GM12875 (cell line): ENCODE measurements at regions not wholly inside any gene's neighbourhood (a gene's known extent, or its start where the extent isn't known, plus 50 kb on each side); places are given as distances from the start of the nearest gene placed in this dataset.

ENCODE experiments used
- H3K4me3 ChIP-seq: one replicate; pipeline ENCODE4 v1.5.1; 2011; ENCODE audit warnings: low read depth, low read length, control low read depth
- CTCF ChIP-seq: IDR thresholded peaks from 2 replicates; pipeline ENCODE4 v1.5.1; 2011; ENCODE audit warnings: low read depth, mild to moderate bottlenecking, control low read depth, inconsistent platforms, low read length, moderate library complexity, borderline replicate concordance; ENCODE audit not compliant: insufficient read depth

- no peak overlapping the region for H3K4me3 ChIP-seq
- no peak for TF ChIP-seq CTCF
These were observed 102.6 kb upstream of the ESRRB start for GRCh38 chr14:76273346-76273745.

GRCh38 chr14:76274324-76274723, 101.6 kb upstream of the ESRRB start:
- no peak overlapping the region for H3K4me3 ChIP-seq
- no peak for TF ChIP-seq CTCF

- TF ChIP-seq CTCF = no peak
- no peak overlapping the region for H3K4me3 ChIP-seq
These were observed 98.3 kb upstream of the ESRRB start for GRCh38 chr14:76277586-76278130.

- TF ChIP-seq CTCF = no peak
- H3K4me3 ChIP-seq = no peak overlapping the region
These were observed 95.7 kb upstream of the ESRRB start for GRCh38 chr14:76280221-76280620.

- no peak for TF ChIP-seq CTCF
- no peak overlapping the region for H3K4me3 ChIP-seq
These were observed 93.4 kb upstream of the ESRRB start for GRCh38 chr14:76282581-76282980.

- no peak for TF ChIP-seq CTCF
- no peak overlapping the region for H3K4me3 ChIP-seq
These were observed 88.9 kb upstream of the ESRRB start for GRCh38 chr14:76287063-76287462.

GRCh38 chr14:76289276-76289675, 86.7 kb upstream of the ESRRB start:
- no peak overlapping the region for H3K4me3 ChIP-seq
- no peak for TF ChIP-seq CTCF
